ENCODE measurements at regions not wholly inside any gene's neighbourhood (a gene's known extent, or its start where the extent isn't known, plus 50 kb on each side); places are given as distances from the start of the nearest gene placed in this dataset.

GRCh38 chr1:83060221-83060620, 938.7 kb downstream of the TTLL7 start:
- TF ChIP-seq POLR2AphosphoS5 (IDR thresholded peaks at IDR 0.05) (no peak), CTCF (IDR thresholded peaks at IDR 0.05) (no peak)
